ENCODE measurements at regions not wholly inside any gene's neighbourhood (a gene's known extent, or its start where the extent isn't known, plus 50 kb on each side); places are given as distances from the start of the nearest gene placed in this dataset.

- TF ChIP-seq, protein P1, sequence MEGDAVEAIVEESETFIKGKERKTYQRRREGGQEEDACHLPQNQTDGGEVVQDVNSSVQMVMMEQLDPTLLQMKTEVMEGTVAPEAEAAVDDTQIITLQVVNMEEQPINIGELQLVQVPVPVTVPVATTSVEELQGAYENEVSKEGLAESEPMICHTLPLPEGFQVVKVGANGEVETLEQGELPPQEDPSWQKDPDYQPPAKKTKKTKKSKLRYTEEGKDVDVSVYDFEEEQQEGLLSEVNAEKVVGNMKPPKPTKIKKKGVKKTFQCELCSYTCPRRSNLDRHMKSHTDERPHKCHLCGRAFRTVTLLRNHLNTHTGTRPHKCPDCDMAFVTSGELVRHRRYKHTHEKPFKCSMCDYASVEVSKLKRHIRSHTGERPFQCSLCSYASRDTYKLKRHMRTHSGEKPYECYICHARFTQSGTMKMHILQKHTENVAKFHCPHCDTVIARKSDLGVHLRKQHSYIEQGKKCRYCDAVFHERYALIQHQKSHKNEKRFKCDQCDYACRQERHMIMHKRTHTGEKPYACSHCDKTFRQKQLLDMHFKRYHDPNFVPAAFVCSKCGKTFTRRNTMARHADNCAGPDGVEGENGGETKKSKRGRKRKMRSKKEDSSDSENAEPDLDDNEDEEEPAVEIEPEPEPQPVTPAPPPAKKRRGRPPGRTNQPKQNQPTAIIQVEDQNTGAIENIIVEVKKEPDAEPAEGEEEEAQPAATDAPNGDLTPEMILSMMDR (conservative IDR thresholded peaks at IDR 0.05; ENCODE audit: low read depth, low read length) = no peak
- no peak for TF ChIP-seq EZH2 (IDR thresholded peaks at IDR 0.05; ENCODE audit: low read length, unreplicated experiment)
These were observed 288.5 kb upstream of the SLC39A10 start for GRCh38 chr2:195368249-195369217.
